ENCODE measurements at regions not wholly inside any gene's neighbourhood (a gene's known extent, or its start where the extent isn't known, plus 50 kb on each side); places are given as distances from the start of the nearest gene placed in this dataset.

DNA sequence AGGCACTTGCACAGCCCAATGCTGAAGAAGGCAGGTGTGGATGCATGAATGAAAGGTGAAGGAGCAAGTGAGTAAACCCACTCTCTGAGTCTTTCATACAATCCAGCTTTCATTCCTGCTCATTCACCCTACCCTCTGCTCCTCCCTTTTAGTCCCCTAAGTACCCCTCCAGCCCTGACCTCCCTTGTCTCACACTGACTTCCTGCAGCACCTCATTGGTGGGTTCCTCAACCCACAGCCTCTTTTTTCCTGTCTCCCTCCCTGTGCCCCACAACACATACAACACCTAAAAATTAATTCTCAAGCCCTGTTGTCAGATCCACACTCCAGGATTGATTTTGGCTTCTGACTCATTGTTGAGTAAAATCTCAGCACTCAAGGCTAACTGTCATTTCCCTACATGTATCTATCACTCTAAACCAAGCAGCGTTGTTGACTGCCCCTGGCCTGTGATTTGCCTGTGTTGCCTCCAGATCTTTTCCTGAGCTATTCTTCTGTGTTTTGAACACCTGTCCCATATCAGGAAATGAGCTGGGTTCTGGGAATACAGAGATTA lies 177.3 kb upstream of the SERP2 start:
- no peak overlapping the region for H3K27ac ChIP-seq
- no peaks in the 10 kb centered on the region for H3K36me3 ChIP-seq
- no peaks in the 10 kb centered on the region for H3K27me3 ChIP-seq
- intact Hi-C loops (cut with DNase I): no loop called here
- ATAC-seq (no peak), DNase-seq (no peak)
- TF ChIP-seq, protein P1, sequence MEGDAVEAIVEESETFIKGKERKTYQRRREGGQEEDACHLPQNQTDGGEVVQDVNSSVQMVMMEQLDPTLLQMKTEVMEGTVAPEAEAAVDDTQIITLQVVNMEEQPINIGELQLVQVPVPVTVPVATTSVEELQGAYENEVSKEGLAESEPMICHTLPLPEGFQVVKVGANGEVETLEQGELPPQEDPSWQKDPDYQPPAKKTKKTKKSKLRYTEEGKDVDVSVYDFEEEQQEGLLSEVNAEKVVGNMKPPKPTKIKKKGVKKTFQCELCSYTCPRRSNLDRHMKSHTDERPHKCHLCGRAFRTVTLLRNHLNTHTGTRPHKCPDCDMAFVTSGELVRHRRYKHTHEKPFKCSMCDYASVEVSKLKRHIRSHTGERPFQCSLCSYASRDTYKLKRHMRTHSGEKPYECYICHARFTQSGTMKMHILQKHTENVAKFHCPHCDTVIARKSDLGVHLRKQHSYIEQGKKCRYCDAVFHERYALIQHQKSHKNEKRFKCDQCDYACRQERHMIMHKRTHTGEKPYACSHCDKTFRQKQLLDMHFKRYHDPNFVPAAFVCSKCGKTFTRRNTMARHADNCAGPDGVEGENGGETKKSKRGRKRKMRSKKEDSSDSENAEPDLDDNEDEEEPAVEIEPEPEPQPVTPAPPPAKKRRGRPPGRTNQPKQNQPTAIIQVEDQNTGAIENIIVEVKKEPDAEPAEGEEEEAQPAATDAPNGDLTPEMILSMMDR (IDR thresholded peaks at IDR 0.05): no peak
- H3K9me3 ChIP-seq: no peaks in the 10 kb centered on the region
- H3K4me3 ChIP-seq: no peak overlapping the region
- H3K4me1 ChIP-seq: peaks cover 10% of the 10 kb centered on the region

DNA sequence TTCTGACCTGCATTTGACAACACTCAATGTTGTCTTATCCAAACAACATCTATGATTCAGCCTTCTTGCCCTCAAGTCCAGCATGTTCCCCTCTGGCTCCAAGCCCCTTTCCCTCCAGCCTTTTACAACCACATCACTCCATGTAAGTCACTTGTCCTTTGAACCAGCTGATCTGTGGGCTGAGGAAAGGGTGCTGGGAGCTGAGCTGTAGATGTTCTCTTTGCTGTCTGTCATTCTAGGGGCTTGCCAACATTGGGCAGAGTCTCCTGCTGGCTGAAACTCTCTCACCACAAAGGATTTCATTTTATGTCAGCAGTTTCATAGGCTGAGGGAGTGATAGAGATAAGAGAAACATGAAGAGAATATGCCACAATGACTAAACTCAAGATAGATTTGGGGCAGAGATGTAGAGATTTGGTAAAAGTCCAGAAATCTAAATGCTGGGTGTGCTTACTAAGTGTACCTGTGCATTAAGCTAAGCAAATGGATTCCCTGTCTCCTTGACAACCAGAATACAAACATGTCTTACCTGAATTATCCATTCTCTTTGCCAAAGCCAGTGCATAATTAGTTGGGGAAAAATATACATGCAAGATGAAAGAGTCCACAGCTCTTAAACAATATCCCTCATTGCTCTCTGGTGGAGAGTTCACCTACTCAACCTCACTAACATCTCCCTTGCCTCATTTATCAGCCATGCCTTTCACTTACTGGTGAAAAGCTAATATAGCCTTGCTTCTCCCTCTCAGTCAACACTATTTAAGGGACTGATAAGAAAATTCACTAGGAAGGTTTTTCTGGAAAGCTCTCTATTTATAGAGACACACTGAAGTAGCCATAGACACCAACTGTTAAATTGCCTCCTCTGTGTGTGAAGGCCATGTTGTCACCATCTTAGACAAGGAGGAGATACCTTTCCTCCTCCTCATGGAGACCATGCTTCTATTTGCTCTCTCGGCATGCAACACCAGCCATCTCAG lies 175.5 kb upstream of the SERP2 start:
- intact Hi-C loops (cut with DNase I): no loop called here
- Histone ChIP-seq H3K9me3 (no peaks in the 10 kb centered on the region), H3K27ac (peak overlapping the region; percentile 47), H3K4me3 (no peak overlapping the region), H3K36me3 (no peaks in the 10 kb centered on the region), H3K4me1 (peaks cover 10% of the 10 kb centered on the region), H3K27me3 (no peaks in the 10 kb centered on the region)
- no peak for DNase-seq
- ATAC-seq: peak; percentile 34
- TF ChIP-seq, protein P1 (IDR thresholded peaks at IDR 0.05): no peak

DNA sequence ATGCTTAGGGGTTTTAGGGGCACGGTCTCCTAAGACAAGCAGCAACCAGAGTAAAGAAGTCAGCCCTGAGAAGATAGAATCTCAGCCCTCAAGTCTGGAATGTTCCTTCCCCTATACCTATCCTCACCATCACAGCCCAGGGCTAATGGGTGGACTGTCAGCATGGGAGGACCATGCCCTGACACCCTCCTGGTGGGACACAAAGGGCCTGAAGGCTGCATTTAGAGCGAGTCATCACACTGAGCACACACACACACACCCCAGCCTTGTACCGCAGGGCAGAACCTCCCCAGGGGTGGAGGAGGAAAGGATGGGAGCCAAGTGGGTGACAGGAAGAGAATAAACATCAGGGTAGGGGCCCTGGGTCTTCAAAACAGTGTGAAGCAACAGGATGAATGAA lies 174.8 kb upstream of the SERP2 start:
- intact Hi-C loops (cut with DNase I): no loop called here
- peak; percentile 10 for ATAC-seq
- Histone ChIP-seq H3K4me1 (peaks cover 10% of the 10 kb centered on the region), H3K27me3 (no peaks in the 10 kb centered on the region), H3K9me3 (no peaks in the 10 kb centered on the region), H3K27ac (peak overlapping the region; percentile 47), H3K4me3 (no peak overlapping the region), H3K36me3 (no peaks in the 10 kb centered on the region)
- TF ChIP-seq, protein P1 (IDR thresholded peaks at IDR 0.05): no peak
- DNase-seq: no peak

DNA sequence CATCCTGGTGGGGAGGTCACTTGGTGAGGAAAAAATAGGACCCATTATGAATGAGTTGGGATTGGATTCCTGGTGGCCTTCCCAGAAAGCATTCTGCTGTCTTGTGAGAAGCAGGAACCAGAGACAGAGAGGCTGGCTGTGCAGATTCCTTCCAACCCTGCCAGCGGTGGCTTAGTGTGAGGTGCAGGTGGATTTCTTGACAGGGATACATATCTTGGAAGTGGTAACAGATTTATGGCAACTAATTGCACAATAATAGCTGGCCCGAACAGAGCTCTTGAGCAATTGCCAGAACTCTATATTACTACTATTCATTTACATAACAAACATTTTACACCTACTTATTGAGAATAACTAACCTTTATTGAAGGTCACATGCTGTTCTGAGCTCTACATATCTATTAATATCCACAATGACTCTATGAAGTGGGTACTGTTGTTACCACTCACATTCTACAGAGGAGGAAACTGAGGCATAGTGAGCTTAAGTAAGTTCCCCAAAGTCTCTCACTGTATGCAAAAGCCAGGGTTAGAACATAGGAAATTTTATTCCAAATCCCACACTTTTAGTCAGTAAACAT lies 173.9 kb upstream of the SERP2 start:
- ATAC-seq: peak; percentile 67
- Histone ChIP-seq H3K9me3 (no peaks in the 10 kb centered on the region), H3K27me3 (no peaks in the 10 kb centered on the region), H3K27ac (no peak overlapping the region), H3K36me3 (no peaks in the 10 kb centered on the region), H3K4me1 (peaks cover 10% of the 10 kb centered on the region), H3K4me3 (no peak overlapping the region)
- TF ChIP-seq, protein P1 (IDR thresholded peaks at IDR 0.05): no peak
- intact Hi-C loops (cut with DNase I): no loop called here
- no peak for DNase-seq

DNA sequence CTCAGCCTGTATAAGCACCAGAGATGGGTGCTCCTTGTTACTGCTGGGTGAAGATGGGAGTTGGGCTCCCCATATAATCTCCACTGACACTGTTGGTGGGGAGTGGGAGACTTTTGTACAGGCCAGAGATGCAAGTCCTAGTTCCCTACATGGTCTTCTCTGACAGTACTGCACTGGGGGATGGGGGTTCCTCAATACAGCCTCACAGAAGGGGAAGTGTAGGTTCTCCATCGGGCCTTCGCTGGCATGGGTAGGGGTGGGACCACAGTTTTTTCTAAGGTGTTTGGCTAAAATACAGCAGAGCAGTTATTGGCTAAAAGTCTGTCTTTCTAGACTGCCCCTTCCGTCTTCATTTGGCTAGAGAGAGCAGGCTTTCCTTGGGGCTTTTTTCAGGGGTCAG lies 167.2 kb upstream of the SERP2 start:
- Histone ChIP-seq H3K27ac (no peak overlapping the region), H3K27me3 (no peaks in the 10 kb centered on the region), H3K9me3 (no peaks in the 10 kb centered on the region), H3K4me3 (no peak overlapping the region), H3K36me3 (no peaks in the 10 kb centered on the region), H3K4me1 (peaks cover 4% of the 10 kb centered on the region)
- DNase-seq: no peak
- TF ChIP-seq, protein P1 (IDR thresholded peaks at IDR 0.05): no peak
- ATAC-seq: peak; percentile 58
- intact Hi-C loops (cut with DNase I): no loop called here

Data from upper lobe of right lung (tissue), 1 donor.